SK-N-SH (cell line): ENCODE measurements at regions not wholly inside any gene's neighbourhood (a gene's known extent, or its start where the extent isn't known, plus 50 kb on each side); places are given as distances from the start of the nearest gene placed in this dataset.

ENCODE experiments used
- CTCF ChIP-seq: fragments of 200-600 bp; sonication (generic); IDR thresholded peaks from 2 replicates; pipeline ENCODE4 v1.6.1; 2017; ENCODE audit warnings: antibody characterized with exemption, mild to moderate bottlenecking, moderate library complexity
- ELF1 ChIP-seq: IDR thresholded peaks from 2 replicates; pipeline ENCODE4 v1.4.0; 2012
- GABPA ChIP-seq: IDR thresholded peaks from 2 replicates; pipeline ENCODE4 v1.4.0; 2012; ENCODE audit warnings: low read depth, mild to moderate bottlenecking
- GATA2 ChIP-seq: sonication (generic); formaldehyde crosslinking; IDR thresholded peaks from 2 replicates; pipeline ENCODE4 v1.5.0; 2020; ENCODE audit warnings: mild to moderate bottlenecking, missing genetic modification reagents
- JUND ChIP-seq: IDR thresholded peaks from 2 replicates; pipeline ENCODE4 v1.4.0; 2012
- MEF2A ChIP-seq: IDR thresholded peaks from 2 replicates; pipeline ENCODE4 v1.4.0; 2012; ENCODE audit warnings: low read depth, borderline replicate concordance
- MXI1 ChIP-seq: IDR thresholded peaks from 2 replicates; pipeline ENCODE4 v1.6.1; 2012; ENCODE audit warnings: mild to moderate bottlenecking, low read depth, low read length, improper control_type of control experiment
- POLR2AphosphoS5 ChIP-seq: IDR thresholded peaks from 2 replicates; pipeline ENCODE4 v1.6.1; 2012; ENCODE audit warnings: low read depth, low read length
- RAD21 ChIP-seq: IDR thresholded peaks from 2 replicates; pipeline ENCODE4 v1.6.1; 2012; ENCODE audit warnings: mild to moderate bottlenecking, low read length
- SMC3 ChIP-seq: IDR thresholded peaks from 2 replicates; pipeline ENCODE4 v1.6.1; 2012; ENCODE audit warnings: low read depth, low read length, improper control_type of control experiment
- TAF1 ChIP-seq: IDR thresholded peaks from 2 replicates; pipeline ENCODE4 v1.6.1; 2012; ENCODE audit warnings: low read depth, mild to moderate bottlenecking, low read length, moderate library complexity, borderline replicate concordance
- YY1 ChIP-seq: IDR thresholded peaks from 2 replicates; pipeline ENCODE4 v1.4.0; 2012; ENCODE audit warnings: low read depth, mild to moderate bottlenecking

- no peak for TF ChIP-seq MEF2A
- no peak for TF ChIP-seq CTCF
- no peak for TF ChIP-seq JUND
- no peak for TF ChIP-seq TAF1
- TF ChIP-seq POLR2AphosphoS5, result no peak
- no peak for TF ChIP-seq SMC3
- no peak for TF ChIP-seq YY1
- no peak for TF ChIP-seq GATA2 (CRISPR knock-in tag)
- TF ChIP-seq MXI1, result no peak
- TF ChIP-seq ELF1, result no peak
- TF ChIP-seq RAD21, result no peak
- no peak for TF ChIP-seq GABPA
Observed at GRCh38 chr16:54443352-54443751, 156.8 kb upstream of the IRX3 start.
